IMR-90 (cell line): ENCODE measurements at regions not wholly inside any gene's neighbourhood (a gene's known extent, or its start where the extent isn't known, plus 50 kb on each side); places are given as distances from the start of the nearest gene placed in this dataset.

Experiments used
- ATAC-seq: fragments of 200-7000 bp; cut with Tn5 transposase; 2 replicates; pipeline ENCODE4 v1.9.1; 2020; ENCODE audit warnings: low read depth, mild to moderate bottlenecking, moderate library complexity
- BruUV-seq: library from RNA; stranded (reverse); fragments of 400-500 nt; replicated peaks from 2 replicates; lab custom pipeline; 2021; lab: Mats Ljungman, UMichigan
- CTCF ChIA-PET: fragments of 300-600 bp; formaldehyde crosslinking; extraction: SDS; loops from one replicate; lab custom pipeline; 2021; ENCODE audit warnings: antibody characterized with exemption; lab: Yijun Ruan, JAX
- POLR2A ChIA-PET: fragments of 300-600 bp; sonication (Branson Sonifier 250); formaldehyde crosslinking; loops from one replicate; lab custom pipeline; 2022; ENCODE audit warnings: antibody characterized with exemption; ENCODE audit not compliant: unreplicated experiment; lab: Charles Lee
- DNase-seq: peaks from one replicate; pipeline ENCODE4 v3.0.0; 2013
- H2AFZ ChIP-seq: replicated peaks from 2 replicates; pipeline ENCODE3; 2013; ENCODE audit warnings: low read length, mild to moderate bottlenecking; ENCODE audit not compliant: poor library complexity
- H2AK5ac ChIP-seq: 2 replicates; pipeline ENCODE4 v1.6.1; 2013; ENCODE audit warnings: low read depth, low read length, inconsistent platforms
- H2AK9ac ChIP-seq: replicated peaks from 2 replicates; pipeline ENCODE3; 2013; ENCODE audit warnings: mild to moderate bottlenecking, low read depth, low read length, moderate library complexity; ENCODE audit not compliant: poor library complexity
- H2BK120ac ChIP-seq: 2 replicates; pipeline ENCODE4 v1.6.1; 2013; ENCODE audit warnings: low read depth, low read length, inconsistent platforms
- H2BK15ac ChIP-seq: 3 replicates; pipeline ENCODE4 v1.6.1; 2013; ENCODE audit warnings: low read depth, low read length, inconsistent platforms
- H2BK20ac ChIP-seq: 2 replicates; pipeline ENCODE4 v1.6.1; 2013; ENCODE audit warnings: low read depth, mild to moderate bottlenecking, inconsistent platforms, low read length, moderate library complexity
- H2BK5ac ChIP-seq: 2 replicates; pipeline ENCODE4 v1.6.1; 2013; ENCODE audit warnings: mild to moderate bottlenecking, low read depth, low read length, inconsistent platforms; ENCODE audit not compliant: poor library complexity, severe bottlenecking
- H3K14ac ChIP-seq: replicated peaks from 2 replicates; pipeline ENCODE4 v1.6.1; 2013; ENCODE audit warnings: low read depth, low read length, inconsistent platforms
- H3K18ac ChIP-seq: 2 replicates; pipeline ENCODE4 v1.6.1; 2013; ENCODE audit warnings: low read depth, low read length, control low read depth
- H3K23ac ChIP-seq: 2 replicates; pipeline ENCODE4 v1.6.1; 2013; ENCODE audit warnings: low read depth, low read length, inconsistent platforms
- H3K27ac ChIP-seq: 2 replicates; pipeline ENCODE4 v1.5.1; 2013; ENCODE audit warnings: mild to moderate bottlenecking, control low read depth, low read length; ENCODE audit not compliant: insufficient read depth
- H3K27me3 ChIP-seq: 2 replicates; pipeline ENCODE4 v1.6.1; 2013; ENCODE audit warnings: low read length; ENCODE audit not compliant: control insufficient read depth, insufficient read depth
- H3K36me3 ChIP-seq: 2 replicates; pipeline ENCODE4 v1.6.1; 2013; ENCODE audit warnings: low read length, mixed read lengths; ENCODE audit not compliant: control insufficient read depth, insufficient read depth
- H3K4ac ChIP-seq: 2 replicates; pipeline ENCODE4 v1.6.1; 2013; ENCODE audit warnings: low read depth, low read length, inconsistent platforms
- H3K4me1 ChIP-seq: 2 replicates; pipeline ENCODE4 v1.6.1; 2013; ENCODE audit warnings: low read length, mixed read lengths; ENCODE audit not compliant: control insufficient read depth, insufficient read depth
- H3K4me2 ChIP-seq: 2 replicates; pipeline ENCODE4 v1.6.1; 2013; ENCODE audit warnings: low read depth, mild to moderate bottlenecking, control low read depth, low read length, moderate library complexity
- H3K4me3 ChIP-seq: 2 replicates; pipeline ENCODE4 v1.5.1; 2013; ENCODE audit warnings: low read depth, mild to moderate bottlenecking, control low read depth, low read length, moderate library complexity; ENCODE audit not compliant: insufficient read depth
- H3K56ac ChIP-seq: 2 replicates; pipeline ENCODE4 v1.6.1; 2013; ENCODE audit warnings: low read length, inconsistent platforms; ENCODE audit not compliant: insufficient read depth; ENCODE audit errors: extremely low read depth
- H3K79me1 ChIP-seq, 2 experiments: 2 replicates each; pipeline ENCODE4 v1.6.1; 2013; ENCODE audit warnings: low read length in 2 of 2, inconsistent platforms in 1 of 2, low read depth in 1 of 2
- H3K9ac ChIP-seq: 2 replicates; pipeline ENCODE4 v1.6.1; 2013; ENCODE audit warnings: low read depth, low read length, control low read depth
- H3K9me1 ChIP-seq: 2 replicates; pipeline ENCODE4 v1.6.1; 2013; ENCODE audit warnings: low read length, inconsistent platforms; ENCODE audit not compliant: insufficient read depth
- H3K9me3 ChIP-seq: 2 replicates; pipeline ENCODE4 v1.6.1; 2013; ENCODE audit warnings: low read length; ENCODE audit not compliant: control insufficient read depth, insufficient read depth
- H4K20me1 ChIP-seq: 2 replicates; pipeline ENCODE4 v1.6.1; 2013; ENCODE audit warnings: low read length, inconsistent platforms; ENCODE audit not compliant: insufficient read depth
- H4K5ac ChIP-seq: 2 replicates; pipeline ENCODE4 v1.6.1; 2013; ENCODE audit warnings: mild to moderate bottlenecking, low read depth, low read length, control low read depth
- H4K8ac ChIP-seq, 2 experiments: 2 replicates each; pipeline ENCODE4 v1.6.1; 2013; ENCODE audit warnings: low read depth in 2 of 2, low read length in 2 of 2, control low read depth in 1 of 2, inconsistent platforms in 1 of 2
- H4K91ac ChIP-seq: 2 replicates; pipeline ENCODE4 v1.6.1; 2013; ENCODE audit warnings: low read depth, low read length, inconsistent platforms; ENCODE audit not compliant: insufficient read depth
- BHLHE40 ChIP-seq: fragments of 150-350 bp; IDR thresholded peaks from 2 replicates; pipeline ENCODE4 v1.6.1; 2016; ENCODE audit warnings: mild to moderate bottlenecking, low read depth, low read length
- CEBPB ChIP-seq: IDR thresholded peaks from 2 replicates; pipeline ENCODE4 v1.6.1; 2012; ENCODE audit warnings: low read depth, low read length, improper control_type of control experiment
- CHD1 ChIP-seq: IDR thresholded peaks from 2 replicates; pipeline ENCODE4 v1.6.1; 2012; ENCODE audit warnings: low read depth, low read length, improper control_type of control experiment
- FOS ChIP-seq: fragments of 150-350 bp; IDR thresholded peaks from 2 replicates; pipeline ENCODE4 v1.6.1; 2016; ENCODE audit warnings: low read depth, low read length
- MAFK ChIP-seq: IDR thresholded peaks from 2 replicates; pipeline ENCODE4 v1.6.1; 2012; ENCODE audit warnings: low read depth, low read length, improper control_type of control experiment
- MAZ ChIP-seq: IDR thresholded peaks from 2 replicates; pipeline ENCODE4 v1.6.1; 2012; ENCODE audit warnings: low read depth, mild to moderate bottlenecking, low read length, improper control_type of control experiment, moderate library complexity, borderline replicate concordance
- MXI1 ChIP-seq: IDR thresholded peaks from 2 replicates; pipeline ENCODE4 v1.6.1; 2012; ENCODE audit warnings: low read depth, mild to moderate bottlenecking, low read length, moderate library complexity, borderline replicate concordance
- NFE2L2 ChIP-seq: fragments of 150-350 bp; IDR thresholded peaks from 2 replicates; pipeline ENCODE4 v1.6.1; 2016; ENCODE audit warnings: low read depth, mild to moderate bottlenecking, low read length
- POLR2A ChIP-seq: IDR thresholded peaks from 2 replicates; pipeline ENCODE4 v1.6.1; 2012; ENCODE audit warnings: mild to moderate bottlenecking, low read depth, low read length
- RAD21 ChIP-seq: IDR thresholded peaks from 2 replicates; pipeline ENCODE4 v1.6.1; 2012; ENCODE audit warnings: low read length, improper control_type of control experiment
- RCOR1 ChIP-seq: IDR thresholded peaks from 2 replicates; pipeline ENCODE4 v1.6.1; 2012; ENCODE audit warnings: mild to moderate bottlenecking, low read length, improper control_type of control experiment; ENCODE audit not compliant: insufficient replicate concordance
- RFX5 ChIP-seq: IDR thresholded peaks from 2 replicates; pipeline ENCODE4 v1.8.0; 2012; ENCODE audit warnings: low read depth, mild to moderate bottlenecking, low read length, moderate library complexity
- SMC3 ChIP-seq: fragments of 150-350 bp; IDR thresholded peaks from 2 replicates; pipeline ENCODE4 v1.6.1; 2016; ENCODE audit warnings: low read depth, mild to moderate bottlenecking, antibody characterized with exemption, low read length, moderate library complexity
- WGBS, 2 experiments: methylation state at CpG; one replicate each; pipeline versions ENCODE4 v1.1.5 to v1.1.7; 2013; ENCODE audit warnings: missing lambda C conversion rate in 2 of 2; ENCODE audit not compliant: insufficient read length in 1 of 2; ENCODE audit errors: extremely low coverage in 2 of 2; 5-methylcytosine and 5-hydroxymethylcytosine counted together
- dilution Hi-C: fragments of 300-500 bp; cut with HindIII; formaldehyde crosslinking; loops from one replicate; pipeline ENCODE4 v1.14.3; 2018; ENCODE audit warnings: low sequenced_read_pairs; ENCODE audit not compliant: unreplicated experiment
- in situ Hi-C: fragments of 300-500 bp; cut with MboI; formaldehyde crosslinking; loops from 3 replicates; pipeline ENCODE4 v1.14.3; 2019; ENCODE audit warnings: low sequenced_read_pairs, inconsistent platforms, mixed read lengths
- intact Hi-C: fragments of 100-400 bp; cut with micrococcal nuclease; formaldehyde crosslinking; loops from 2 replicates; pipeline ENCODE4 v1.10.0; 2022
- TF ChIP-seq, protein P1 (sequence below): fragments of 150-350 bp; IDR thresholded peaks from 2 replicates; pipeline ENCODE4 v1.6.1; 2016; ENCODE audit warnings: low read depth, mild to moderate bottlenecking, low read length, moderate library complexity, borderline replicate concordance
- TF ChIP-seq, protein P2 (sequence below): fragments of 150-350 bp; IDR thresholded peaks from 2 replicates; pipeline ENCODE4 v1.6.1; 2017; ENCODE audit warnings: mild to moderate bottlenecking, antibody characterized with exemption, low read length, low read depth
- TF ChIP-seq, protein P3 (sequence below): conservative IDR thresholded peaks from 2 replicates; pipeline ENCODE4 v1.5.1; 2012; ENCODE audit warnings: mild to moderate bottlenecking, low read depth, low read length, improper control_type of control experiment

DNA sequence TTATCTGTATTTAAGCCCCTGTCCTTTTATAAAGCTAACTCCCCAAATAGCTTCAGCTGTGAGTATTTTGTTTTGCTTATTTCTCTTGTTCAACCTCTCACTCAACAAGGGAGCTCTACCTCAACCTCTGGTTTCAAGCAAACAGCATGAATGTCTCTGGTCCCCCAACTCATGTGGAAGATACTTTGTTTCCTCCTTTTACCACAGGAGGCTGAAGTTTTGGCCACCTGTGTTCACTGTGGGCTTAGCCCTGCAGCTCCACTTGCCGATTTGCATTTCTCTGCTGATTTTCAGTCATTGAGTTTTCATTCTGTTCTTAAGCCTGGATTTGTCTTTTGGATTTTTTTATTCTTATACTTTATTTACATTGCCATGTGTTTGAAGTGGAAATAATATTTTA lies 613.1 kb downstream of the USP25 start:
- no peak overlapping the region for H4K5ac ChIP-seq
- no peak overlapping the region for H2AK5ac ChIP-seq
- no peak overlapping the region for H3K23ac ChIP-seq
- TF ChIP-seq BHLHE40 (no peak), POLR2A (no peak), MAFK (no peak), FOS (no peak), MAZ (no peak), CHD1 (no peak), RFX5 (no peak), MXI1 (no peak), SMC3 (no peak), RAD21 (no peak), RCOR1 (no peak), CEBPB (no peak), NFE2L2 (no peak)
- TF ChIP-seq, protein P1, sequence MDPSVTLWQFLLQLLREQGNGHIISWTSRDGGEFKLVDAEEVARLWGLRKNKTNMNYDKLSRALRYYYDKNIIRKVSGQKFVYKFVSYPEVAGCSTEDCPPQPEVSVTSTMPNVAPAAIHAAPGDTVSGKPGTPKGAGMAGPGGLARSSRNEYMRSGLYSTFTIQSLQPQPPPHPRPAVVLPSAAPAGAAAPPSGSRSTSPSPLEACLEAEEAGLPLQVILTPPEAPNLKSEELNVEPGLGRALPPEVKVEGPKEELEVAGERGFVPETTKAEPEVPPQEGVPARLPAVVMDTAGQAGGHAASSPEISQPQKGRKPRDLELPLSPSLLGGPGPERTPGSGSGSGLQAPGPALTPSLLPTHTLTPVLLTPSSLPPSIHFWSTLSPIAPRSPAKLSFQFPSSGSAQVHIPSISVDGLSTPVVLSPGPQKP, result no peak
- TF ChIP-seq, protein P2, sequence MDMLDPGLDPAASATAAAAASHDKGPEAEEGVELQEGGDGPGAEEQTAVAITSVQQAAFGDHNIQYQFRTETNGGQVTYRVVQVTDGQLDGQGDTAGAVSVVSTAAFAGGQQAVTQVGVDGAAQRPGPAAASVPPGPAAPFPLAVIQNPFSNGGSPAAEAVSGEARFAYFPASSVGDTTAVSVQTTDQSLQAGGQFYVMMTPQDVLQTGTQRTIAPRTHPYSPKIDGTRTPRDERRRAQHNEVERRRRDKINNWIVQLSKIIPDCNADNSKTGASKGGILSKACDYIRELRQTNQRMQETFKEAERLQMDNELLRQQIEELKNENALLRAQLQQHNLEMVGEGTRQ, result no peak
- TF ChIP-seq, protein P3, sequence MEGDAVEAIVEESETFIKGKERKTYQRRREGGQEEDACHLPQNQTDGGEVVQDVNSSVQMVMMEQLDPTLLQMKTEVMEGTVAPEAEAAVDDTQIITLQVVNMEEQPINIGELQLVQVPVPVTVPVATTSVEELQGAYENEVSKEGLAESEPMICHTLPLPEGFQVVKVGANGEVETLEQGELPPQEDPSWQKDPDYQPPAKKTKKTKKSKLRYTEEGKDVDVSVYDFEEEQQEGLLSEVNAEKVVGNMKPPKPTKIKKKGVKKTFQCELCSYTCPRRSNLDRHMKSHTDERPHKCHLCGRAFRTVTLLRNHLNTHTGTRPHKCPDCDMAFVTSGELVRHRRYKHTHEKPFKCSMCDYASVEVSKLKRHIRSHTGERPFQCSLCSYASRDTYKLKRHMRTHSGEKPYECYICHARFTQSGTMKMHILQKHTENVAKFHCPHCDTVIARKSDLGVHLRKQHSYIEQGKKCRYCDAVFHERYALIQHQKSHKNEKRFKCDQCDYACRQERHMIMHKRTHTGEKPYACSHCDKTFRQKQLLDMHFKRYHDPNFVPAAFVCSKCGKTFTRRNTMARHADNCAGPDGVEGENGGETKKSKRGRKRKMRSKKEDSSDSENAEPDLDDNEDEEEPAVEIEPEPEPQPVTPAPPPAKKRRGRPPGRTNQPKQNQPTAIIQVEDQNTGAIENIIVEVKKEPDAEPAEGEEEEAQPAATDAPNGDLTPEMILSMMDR, result no peak
- H3K14ac ChIP-seq, result no peak overlapping the region
- no peak overlapping the region for H2AFZ ChIP-seq
- H2BK20ac ChIP-seq, result no peak overlapping the region
- H3K4me3 ChIP-seq, result no peak overlapping the region
- H3K79me1 ChIP-seq, result no peaks in the 10 kb centered on the region
- ChIA-PET POLR2A (interaction anchor here (0.6 kb wide), 1 partner anchor 216 kb away, joined by 3 read pairs; no protein-coding TSS in a partner anchor), CTCF (no interaction called here)
- ATAC-seq (no peak), DNase-seq (no peak)
- dilution Hi-C loops (no loop called here), intact Hi-C loops (no loop called here), in situ Hi-C loops (no loop called here)
- H3K4ac ChIP-seq, result no peak overlapping the region
- no peaks in the 10 kb centered on the region for H3K9me1 ChIP-seq
- H3K27me3 ChIP-seq, result no peaks in the 10 kb centered on the region
- BruUV-seq, result no TSS peak
- no peak overlapping the region for H3K56ac ChIP-seq
- no peak overlapping the region for H3K18ac ChIP-seq
- no peaks in the 10 kb centered on the region for H4K20me1 ChIP-seq
- no peaks in the 10 kb centered on the region for H3K36me3 ChIP-seq
- no peak overlapping the region for H2BK5ac ChIP-seq
- no peaks in the 10 kb centered on the region for H3K4me1 ChIP-seq
- H2BK120ac ChIP-seq, result no peak overlapping the region
- H4K91ac ChIP-seq, result no peak overlapping the region
- no peak overlapping the region for H2BK15ac ChIP-seq
- no peaks in the 10 kb centered on the region for H3K9me3 ChIP-seq
- H3K4me2 ChIP-seq, result no peak overlapping the region
- no peak overlapping the region for H3K27ac ChIP-seq
- no peak overlapping the region for H3K9ac ChIP-seq
- no peak overlapping the region for H2AK9ac ChIP-seq
- H4K8ac ChIP-seq, result no peak overlapping the region
- WGBS, 2 experiments, result no CpG with 5 or more reads among the region's 1 CpG
